GM10266 (cell line): ENCODE measurements at regions not wholly inside any gene's neighbourhood (a gene's known extent, or its start where the extent isn't known, plus 50 kb on each side); places are given as distances from the start of the nearest gene placed in this dataset.

Experiments used
- DNase-seq: peaks from one replicate; pipeline ENCODE4 v3.0.0; 2012; ENCODE audit errors: extremely low spot score
- CTCF ChIP-seq: IDR thresholded peaks from 2 replicates; pipeline ENCODE4 v1.5.1; 2012; ENCODE audit warnings: mild to moderate bottlenecking, low read depth; ENCODE audit not compliant: control insufficient read depth, insufficient read depth; ENCODE audit errors: missing control alignments

- no peak for DNase-seq
- TF ChIP-seq CTCF, result no peak
These were observed 61.0 kb downstream of the FOXL1 start for GRCh38 chr16:86639354-86639753.

- TF ChIP-seq CTCF, result no peak
- DNase-seq, result no peak
These were observed 62.0 kb downstream of the FOXL1 start for GRCh38 chr16:86640265-86640843.

GRCh38 chr16:86642087-86642486 is 63.7 kb downstream of the FOXL1 start:
- DNase-seq, result no peak
- TF ChIP-seq CTCF, result no peak

GRCh38 chr16:86643671-86644070 is 65.3 kb downstream of the FOXL1 start:
- TF ChIP-seq CTCF, result no peak
- no peak for DNase-seq

GRCh38 chr16:86647561-86647960 is 69.2 kb downstream of the FOXL1 start:
- DNase-seq, result no peak
- TF ChIP-seq CTCF, result no peak

GRCh38 chr16:86649875-86650274 is 71.5 kb downstream of the FOXL1 start:
- TF ChIP-seq CTCF, result no peak
- DNase-seq, result no peak

- DNase-seq, result no peak
- TF ChIP-seq CTCF, result no peak
These were observed 72.8 kb downstream of the FOXL1 start for GRCh38 chr16:86651013-86651627.
